Gastrocnemius medialis (tissue), 4 donors: ENCODE measurements at regions not wholly inside any gene's neighbourhood (a gene's known extent, or its start where the extent isn't known, plus 50 kb on each side); places are given as distances from the start of the nearest gene placed in this dataset.
A peak's percentile ranks its signal among the peaks of the same experiment; 100 is the strongest.

ENCODE experiments used
- ATAC-seq, 2 donors: fragments of 150-250 bp; one replicate each; pipeline ENCODE4 v1.9.1; 2016
- DNase-seq, 2 donors: peaks; one replicate each; pipeline ENCODE4 v3.0.0-alpha.2; 2019
- H3K27ac ChIP-seq, 4 donors: fragments of 200-600 bp; sonication (generic); 1 replicate in 1 of 4; 2 replicates in 3 of 4; pipeline ENCODE4 v1.5.1; 2016 to 2018; ENCODE audit warnings: mild to moderate bottlenecking in 2 of 4, moderate library complexity in 1 of 4
- H3K27me3 ChIP-seq, 3 donors: fragments of 200-600 bp; sonication (generic) in 2 of 3; 1 replicate in 1 of 3; 2 replicates in 2 of 3; pipeline versions ENCODE4 v1.5.1 to v1.6.0; 2016 to 2019; ENCODE audit warnings: mild to moderate bottlenecking in 1 of 3, moderate library complexity in 1 of 3
- H3K36me3 ChIP-seq, 2 donors: fragments of 200-600 bp; sonication (generic) in 1 of 2; one replicate each; pipeline ENCODE4 v1.5.1; 2017 to 2018
- H3K4me1 ChIP-seq, 2 donors: fragments of 200-600 bp; sonication (generic) in 1 of 2; one replicate each; pipeline ENCODE4 v1.5.1; 2016 to 2017; ENCODE audit warnings: mild to moderate bottlenecking in 2 of 2
- H3K4me3 ChIP-seq, 4 donors: fragments of 200-600 bp; sonication (generic) in 3 of 4; 1 replicate in 1 of 4; 2 replicates in 3 of 4; pipeline ENCODE4 v1.5.1; 2016 to 2019; ENCODE audit warnings: mild to moderate bottlenecking in 2 of 4
- H3K9me3 ChIP-seq, 3 donors: fragments of 200-600 bp; sonication (generic) in 2 of 3; 1 replicate in 1 of 3; 2 replicates in 2 of 3; pipeline ENCODE4 v1.5.1; 2016 to 2019
- CTCF ChIP-seq, 5 experiments: fragments of 450-650 bp in 3 of 5; fragments of 200-600 bp in 2 of 5; sonication (generic) in 2 of 5; IDR thresholded peaks in 4 of 5; conservative IDR thresholded peaks in 1 of 5; 1 replicate in 4 of 5; 2 replicates in 1 of 5; pipeline ENCODE4 v1.5.1; 2016 to 2019; ENCODE audit warnings: antibody characterized with exemption in 5 of 5, mild to moderate bottlenecking in 3 of 5, moderate library complexity in 3 of 5
- POLR2A ChIP-seq, 2 donors: fragments of 450-650 bp; IDR thresholded peaks; one replicate each; pipeline ENCODE4 v1.6.1; 2017; ENCODE audit warnings: antibody characterized with exemption in 2 of 2, mild to moderate bottlenecking in 2 of 2, moderate library complexity in 2 of 2
- in situ Hi-C, 4 donors: fragments of 200-750 bp; cut with MboI; loops; one replicate each; pipeline versions ENCODE4 v1.15.0 to v1.8.0; 2017; ENCODE audit warnings: low sequenced_read_pairs in 4 of 4
- intact Hi-C: fragments of 100-400 bp; cut with DNase I; formaldehyde crosslinking; loops from one replicate; pipeline ENCODE4 v1.15.1; 2023; ENCODE audit warnings: low total_unique reads

- Histone ChIP-seq H3K4me3 (no peak overlapping the region), H3K27me3 (no peaks in the 10 kb centered on the region), H3K4me1 (no peaks in the 10 kb centered on the region), H3K27ac (no peak overlapping the region), H3K9me3 (no peaks in the 10 kb centered on the region), H3K36me3 (no peaks in the 10 kb centered on the region)
- in situ Hi-C loops (no loop called here), intact Hi-C loops (no loop called here)
- no peak for TF ChIP-seq CTCF (IDR thresholded peaks at IDR 0.05 in 4 of 5, conservative IDR thresholded peaks at IDR 0.05 in 1 of 5)
- no peak for TF ChIP-seq POLR2A (IDR thresholded peaks at IDR 0.05)
- no peak for ATAC-seq
- no peak for DNase-seq
Measured at GRCh38 chr4:62548765-62549164, 1348.6 kb downstream of the ADGRL3 start.

- TF ChIP-seq POLR2A (IDR thresholded peaks at IDR 0.05) (no peak), CTCF (IDR thresholded peaks at IDR 0.05 in 4 of 5, conservative IDR thresholded peaks at IDR 0.05 in 1 of 5) (no peak)
- H3K27ac ChIP-seq = no peak overlapping the region
- intact Hi-C loops (no loop called here), in situ Hi-C loops (no loop called here)
- no peak overlapping the region for H3K4me3 ChIP-seq
- peak in 1 of 2 donors; percentile 18 for DNase-seq
- no peaks in the 10 kb centered on the region for H3K9me3 ChIP-seq
- H3K27me3 ChIP-seq = no peaks in the 10 kb centered on the region
- H3K4me1 ChIP-seq = no peaks in the 10 kb centered on the region
- no peaks in the 10 kb centered on the region for H3K36me3 ChIP-seq
- ATAC-seq = no peak
Measured at GRCh38 chr4:62548108-62548524, 1348.0 kb downstream of the ADGRL3 start.

- Histone ChIP-seq H3K36me3 (no peaks in the 10 kb centered on the region), H3K27me3 (no peaks in the 10 kb centered on the region), H3K4me1 (no peaks in the 10 kb centered on the region), H3K27ac (no peak overlapping the region), H3K4me3 (no peak overlapping the region), H3K9me3 (no peaks in the 10 kb centered on the region)
- TF ChIP-seq CTCF (IDR thresholded peaks at IDR 0.05 in 4 of 5, conservative IDR thresholded peaks at IDR 0.05 in 1 of 5) (no peak), POLR2A (IDR thresholded peaks at IDR 0.05) (no peak)
- DNase-seq (no peak), ATAC-seq (no peak)
- intact Hi-C loops = no loop called here
- in situ Hi-C loops = no loop called here
Measured at GRCh38 chr4:62544428-62544827, 1344.3 kb downstream of the ADGRL3 start.

- H3K27me3 ChIP-seq = no peaks in the 10 kb centered on the region
- in situ Hi-C loops (no loop called here), intact Hi-C loops (no loop called here)
- H3K4me1 ChIP-seq = no peaks in the 10 kb centered on the region
- DNase-seq (no peak), ATAC-seq (no peak)
- H3K36me3 ChIP-seq = no peaks in the 10 kb centered on the region
- TF ChIP-seq CTCF (IDR thresholded peaks at IDR 0.05 in 4 of 5, conservative IDR thresholded peaks at IDR 0.05 in 1 of 5) = no peak
- no peak overlapping the region for H3K4me3 ChIP-seq
- H3K27ac ChIP-seq = no peak overlapping the region
- peaks cover 0 to 4% (median 0%) of the 10 kb centered on the region in 3 donors for H3K9me3 ChIP-seq
Measured at GRCh38 chr4:62543002-62543401, 1342.9 kb downstream of the ADGRL3 start.

- DNase-seq (no peak), ATAC-seq (no peak)
- intact Hi-C loops (no loop called here), in situ Hi-C loops (no loop called here)
- TF ChIP-seq POLR2A (IDR thresholded peaks at IDR 0.05) (no peak), CTCF (IDR thresholded peaks at IDR 0.05 in 4 of 5, conservative IDR thresholded peaks at IDR 0.05 in 1 of 5) (no peak)
- Histone ChIP-seq H3K9me3 (no peaks in the 10 kb centered on the region), H3K36me3 (no peaks in the 10 kb centered on the region), H3K4me1 (no peaks in the 10 kb centered on the region), H3K4me3 (no peak overlapping the region), H3K27me3 (no peaks in the 10 kb centered on the region), H3K27ac (no peak overlapping the region)
Measured at GRCh38 chr4:62533573-62533972, 1333.4 kb downstream of the ADGRL3 start.
